ENCODE measurements at regions not wholly inside any gene's neighbourhood (a gene's known extent, or its start where the extent isn't known, plus 50 kb on each side); places are given as distances from the start of the nearest gene placed in this dataset.

DNA sequence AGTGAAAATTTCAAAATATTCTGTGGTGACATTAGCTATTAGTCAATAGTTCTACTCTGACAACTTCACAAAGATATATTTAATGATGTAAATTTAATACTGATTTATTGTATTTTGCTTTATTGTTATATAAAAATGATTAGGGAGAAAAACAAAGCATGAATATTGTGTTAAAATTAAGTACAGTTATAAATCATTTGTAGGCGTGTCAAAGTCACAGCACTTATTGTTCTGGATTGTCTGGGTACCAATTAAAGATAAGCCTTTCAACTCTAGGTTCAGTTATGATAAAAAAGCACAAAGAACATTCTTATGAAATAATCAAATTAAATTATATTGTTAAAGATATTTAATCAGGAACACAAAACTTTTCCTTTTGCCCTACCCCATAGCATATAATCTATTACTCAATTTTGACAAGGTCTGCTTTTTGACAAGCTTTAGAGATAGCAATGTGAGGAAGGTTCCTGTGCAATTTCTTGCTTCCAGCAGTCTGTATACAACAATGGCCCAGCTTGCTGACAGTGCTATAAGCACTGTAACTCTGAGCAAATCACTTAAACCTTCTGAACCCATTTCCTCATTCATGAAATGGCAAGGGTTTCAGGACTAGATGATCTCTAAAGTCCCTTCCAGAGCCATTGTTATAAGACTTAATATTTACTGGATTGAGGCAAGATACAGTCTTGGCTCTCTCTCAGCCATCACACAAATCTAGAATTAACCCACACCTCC, 910.3 kb upstream of the LCORL start:
- no peak for DNase-seq

DNA sequence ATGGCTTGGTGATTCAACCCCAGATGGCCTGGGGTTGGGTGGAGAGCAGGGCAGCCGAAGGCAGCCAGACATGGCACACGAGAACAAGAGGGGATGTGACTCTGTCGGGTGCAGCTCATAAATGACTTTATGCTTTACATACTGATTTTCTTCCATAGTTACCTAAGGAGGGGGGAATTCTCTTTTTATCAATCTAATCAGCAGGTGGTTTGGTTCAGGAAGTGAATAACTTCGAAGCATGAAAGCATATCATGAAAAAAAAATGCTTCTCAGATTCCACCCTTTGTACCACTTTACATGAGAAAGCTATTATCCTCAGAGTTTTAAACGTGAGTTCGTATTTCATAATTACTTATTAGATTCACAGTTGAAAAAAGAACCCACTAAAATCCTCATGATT, 908.9 kb upstream of the LCORL start:
- DNase-seq: no peak

DNA sequence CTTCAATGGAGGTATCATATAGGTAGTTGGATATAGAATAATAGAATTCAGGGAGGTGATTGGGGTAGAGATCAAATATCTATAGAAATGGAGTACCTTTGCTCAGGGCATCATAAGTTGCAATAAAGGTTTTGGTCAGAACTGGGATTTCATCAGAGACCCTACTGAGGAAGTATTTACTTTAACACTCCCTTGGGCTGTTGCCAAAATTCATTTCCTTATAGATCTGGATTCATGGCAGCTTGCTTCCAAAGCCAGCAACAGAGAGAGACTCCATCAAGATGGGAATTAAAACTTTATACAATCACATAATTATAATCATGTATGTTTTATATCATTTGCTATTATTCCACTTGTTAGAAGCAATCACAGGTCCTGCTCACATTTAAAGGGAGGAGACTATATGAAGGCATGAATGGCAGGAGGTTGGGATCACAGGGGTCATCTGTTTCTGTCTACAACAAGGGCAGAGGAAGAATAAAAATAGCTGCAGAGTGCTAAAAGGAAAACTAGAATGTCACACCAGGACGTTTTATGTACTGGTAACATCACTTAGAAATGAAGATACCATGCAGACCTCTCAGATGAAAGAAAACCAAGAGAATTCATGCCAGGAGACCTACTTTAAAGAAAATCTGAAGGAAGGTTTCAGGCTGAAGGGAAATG, 902.1 kb upstream of the LCORL start:
- DNase-seq: no peak

DNA sequence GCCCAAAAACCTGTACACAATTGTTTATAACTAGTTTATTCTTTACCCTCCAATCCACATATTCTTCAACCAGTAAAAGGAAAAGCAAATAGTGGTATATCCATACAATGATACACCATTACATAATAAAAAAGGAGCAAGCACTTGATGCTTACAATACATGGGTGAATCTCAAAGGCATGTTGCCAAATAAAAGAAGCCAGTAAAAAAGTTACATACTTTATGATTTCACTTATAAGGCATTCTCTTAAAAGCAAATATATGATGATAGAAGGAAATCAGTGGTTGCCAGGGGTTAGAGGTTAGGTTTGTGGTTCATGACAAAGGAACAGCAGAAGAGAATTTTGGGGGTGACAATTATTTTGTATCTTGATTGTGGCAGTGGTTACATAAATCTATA, 896.1 kb upstream of the LCORL start:
- no peak for DNase-seq

DNA sequence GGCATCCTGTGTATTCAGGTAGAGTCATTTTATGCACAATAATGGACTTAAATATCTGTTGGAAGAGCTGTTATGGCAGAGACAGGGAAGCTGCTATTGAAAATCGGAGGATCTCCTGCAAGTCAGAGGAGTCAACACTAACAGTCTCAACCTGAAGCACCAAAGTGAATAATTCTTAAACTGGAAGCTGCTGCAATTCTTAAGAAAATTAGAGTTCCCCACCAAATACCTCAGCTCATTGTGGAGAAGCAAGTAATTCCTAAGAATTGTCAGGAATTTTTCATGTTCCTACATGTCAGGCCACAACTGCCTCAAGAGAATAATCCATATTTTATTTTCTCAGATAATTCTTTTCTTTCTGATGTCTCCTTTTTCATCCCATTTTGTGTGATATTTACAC, 892.6 kb upstream of the LCORL start:
- DNase-seq: no peak

DNA sequence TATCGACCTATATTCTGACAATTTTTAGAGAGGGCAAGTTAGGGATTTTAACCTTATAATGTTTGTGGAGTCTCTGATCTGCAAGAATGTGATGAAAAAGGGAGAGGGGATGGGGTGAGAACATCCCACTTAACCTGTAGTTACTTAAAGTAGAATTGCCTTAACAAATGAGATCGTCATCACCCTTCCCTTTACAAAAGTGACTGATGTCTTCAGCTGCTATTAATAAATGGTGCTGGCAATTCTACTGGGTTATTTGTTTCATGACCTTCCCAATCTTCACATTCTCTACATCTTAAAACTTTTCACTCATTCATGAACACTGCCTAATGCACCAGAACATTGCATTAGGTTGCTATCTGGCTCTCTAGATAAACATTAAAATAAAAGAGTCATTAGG, 873.4 kb upstream of the LCORL start:
- DNase-seq: no peak

DNA sequence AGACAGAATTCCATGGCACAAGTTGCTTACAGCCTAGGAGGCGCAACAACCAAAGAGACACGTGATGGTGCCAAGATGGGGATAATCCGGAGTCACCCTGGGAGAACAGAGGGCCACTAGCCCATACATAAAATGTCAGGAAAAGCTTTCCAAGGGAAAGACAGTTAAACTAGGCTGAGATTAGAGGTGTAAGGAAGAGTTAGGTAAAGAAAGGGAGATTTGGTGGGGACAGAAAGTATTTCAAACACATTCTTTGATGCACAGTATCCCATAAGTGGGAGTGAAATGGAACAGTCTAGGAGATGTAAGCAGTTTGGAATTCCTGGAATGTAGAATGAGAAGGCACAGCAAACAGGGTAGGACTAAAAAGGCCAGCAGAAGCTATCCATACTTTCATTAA, 860.9 kb upstream of the LCORL start:
- DNase-seq: no peak

DNA sequence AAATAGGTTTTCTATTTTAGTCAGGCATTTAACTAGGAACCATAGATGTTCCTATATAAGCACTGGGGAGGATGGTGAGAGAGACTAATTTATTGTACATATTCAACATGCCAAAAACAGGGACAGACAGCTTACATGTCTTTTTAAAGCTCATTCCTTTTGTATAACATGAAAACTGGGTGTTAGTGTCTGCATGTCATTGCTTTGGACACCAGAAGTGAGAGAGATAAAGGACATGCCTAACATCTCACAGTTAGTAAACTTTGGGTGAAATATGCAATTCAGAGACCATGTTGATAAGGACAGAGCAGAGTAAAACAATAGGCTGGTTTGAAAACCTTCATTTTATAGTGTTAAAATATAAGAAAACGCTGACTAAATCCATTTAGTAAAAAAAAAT, 860.0 kb upstream of the LCORL start:
- DNase-seq: no peak

DNA sequence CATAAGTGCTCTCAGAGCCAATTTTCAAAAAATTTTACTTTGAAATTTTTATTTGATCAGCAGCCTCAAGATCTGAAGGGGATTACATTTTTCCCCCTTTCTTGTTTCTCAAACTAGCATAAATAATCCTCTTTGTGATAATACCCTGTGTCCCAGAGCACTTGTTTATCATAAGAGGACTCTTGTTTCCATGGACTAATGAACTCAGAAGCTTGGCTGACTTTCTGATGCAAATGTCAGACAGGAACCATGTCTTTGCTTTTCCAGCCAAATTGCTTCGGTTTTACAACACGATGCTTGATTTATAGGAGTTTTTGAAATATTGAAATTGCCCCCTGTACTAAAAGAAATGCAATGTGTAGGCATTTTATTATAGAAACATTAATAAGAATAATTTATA, 859.3 kb upstream of the LCORL start:
- DNase-seq: no peak

DNA sequence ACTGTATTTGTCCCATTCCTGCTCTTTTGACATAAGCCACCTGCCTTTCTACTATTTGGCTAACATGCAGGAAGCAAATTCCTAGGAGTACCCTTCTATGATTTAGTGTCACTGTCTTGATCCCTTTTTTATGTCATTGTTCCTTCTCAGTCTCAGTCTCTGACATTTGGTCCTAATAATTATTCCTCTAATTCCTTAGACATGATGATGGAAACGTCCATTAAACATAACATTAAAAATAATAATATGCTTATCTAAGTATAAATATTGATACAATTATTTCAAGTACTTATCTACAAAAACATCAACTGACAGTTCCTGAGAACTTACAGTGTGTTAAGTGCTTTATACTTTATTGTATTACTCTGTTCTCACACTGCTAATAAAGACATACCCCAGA, 857.0 kb upstream of the LCORL start:
- DNase-seq: no peak

DNA sequence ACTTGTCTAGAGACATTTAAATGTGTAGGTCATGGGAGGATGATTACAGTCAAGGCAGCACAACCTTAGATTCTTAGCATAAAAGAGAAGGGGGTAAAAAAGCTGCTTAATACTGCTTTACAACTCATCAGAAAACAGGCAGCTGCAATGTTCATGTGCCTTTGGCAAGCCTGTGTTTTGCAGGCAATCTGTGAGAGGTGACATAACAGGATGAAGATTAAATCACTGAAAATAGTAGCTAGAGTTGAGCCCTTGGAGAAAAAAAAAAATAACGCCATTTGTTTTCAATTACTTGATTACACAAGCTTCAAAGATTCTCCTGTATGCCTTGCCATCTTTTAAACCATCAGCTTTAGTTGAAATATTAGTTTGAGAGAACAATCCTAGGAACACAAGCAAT, 847.6 kb upstream of the LCORL start:
- no peak for DNase-seq

DNA sequence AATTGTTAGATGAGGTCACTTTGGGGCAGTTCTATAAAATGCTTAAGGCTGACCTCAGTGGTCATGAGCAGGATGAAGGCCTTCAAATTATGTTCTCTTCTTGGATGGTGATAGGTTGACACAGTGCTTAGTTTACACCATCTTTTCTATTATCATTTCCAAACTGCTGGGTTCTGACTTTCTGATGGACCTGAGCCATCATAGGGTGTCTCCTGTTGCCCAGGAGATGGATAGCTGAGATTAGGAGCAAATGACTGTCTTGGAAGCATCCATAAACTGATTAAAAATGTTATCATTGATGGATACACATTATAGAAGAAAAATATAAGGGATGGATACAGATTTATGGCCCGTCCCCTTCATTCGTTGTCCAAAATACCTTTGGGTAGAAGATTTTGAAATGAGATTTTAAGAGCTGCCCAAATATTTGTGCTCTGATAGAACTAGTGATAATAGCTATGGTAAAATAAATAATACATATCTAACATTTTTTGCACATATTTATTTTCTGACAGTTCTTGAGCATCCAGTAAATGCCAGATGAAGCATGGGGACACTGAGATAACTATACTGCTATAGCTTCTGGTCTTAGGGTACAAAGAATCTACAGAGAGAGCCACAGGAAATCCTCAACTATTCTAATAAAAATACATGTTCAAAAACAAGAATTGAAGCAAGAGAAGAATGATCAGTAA, 839.4 kb upstream of the LCORL start:
- DNase-seq: no peak

DNA sequence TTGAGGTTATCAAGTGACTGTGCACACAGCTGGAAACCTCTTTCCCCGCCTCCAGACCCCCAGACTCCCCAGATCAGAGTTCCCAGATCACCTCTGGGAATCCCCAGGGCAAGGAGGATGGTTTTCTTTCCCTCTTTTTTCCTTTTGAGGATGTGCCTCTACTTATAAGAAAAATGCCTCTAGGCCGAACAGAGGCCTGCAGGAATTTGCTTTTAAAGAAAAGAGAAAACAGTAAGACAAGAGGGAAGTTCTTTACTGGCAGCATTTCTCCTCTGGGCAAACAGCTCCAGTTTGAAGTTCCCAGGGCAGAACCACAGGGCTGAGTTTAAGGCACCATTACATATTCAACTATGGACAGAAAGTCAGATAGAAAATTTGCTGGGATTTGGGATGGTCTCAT, 837.9 kb upstream of the LCORL start:
- no peak for DNase-seq

DNA sequence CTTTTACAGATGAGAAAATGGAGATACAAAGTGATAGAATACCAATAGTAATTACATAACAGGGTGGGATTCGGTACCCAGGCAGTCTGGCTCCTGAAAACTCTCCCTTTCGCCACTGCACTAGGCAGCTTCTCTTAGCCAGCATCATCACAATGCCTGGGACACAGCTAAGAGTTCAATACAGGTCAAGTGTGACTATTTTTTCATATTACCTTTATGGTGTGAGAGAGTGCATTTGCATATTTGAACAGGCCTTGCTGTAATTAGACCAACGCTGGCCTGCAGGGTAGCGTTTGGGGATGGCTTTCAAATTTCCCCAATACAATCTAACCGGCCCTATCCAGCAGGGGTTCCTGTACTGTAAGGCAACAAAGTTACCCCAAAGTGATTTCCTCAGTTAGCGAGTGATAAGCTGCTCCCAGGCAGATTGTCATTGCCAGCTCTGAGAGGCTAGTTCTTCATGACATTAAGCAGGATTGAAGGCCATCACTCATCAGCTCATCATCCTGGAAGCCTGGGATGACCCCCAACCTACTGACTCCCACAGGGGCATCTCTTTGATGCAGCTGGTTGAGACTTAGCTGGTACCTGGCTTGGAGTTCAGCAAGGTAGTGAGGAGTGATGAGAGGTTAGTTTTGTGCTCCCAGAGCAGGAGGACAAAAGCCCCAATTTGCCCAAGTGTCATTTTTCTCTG, 836.8 kb upstream of the LCORL start:
- DNase-seq: no peak

DNA sequence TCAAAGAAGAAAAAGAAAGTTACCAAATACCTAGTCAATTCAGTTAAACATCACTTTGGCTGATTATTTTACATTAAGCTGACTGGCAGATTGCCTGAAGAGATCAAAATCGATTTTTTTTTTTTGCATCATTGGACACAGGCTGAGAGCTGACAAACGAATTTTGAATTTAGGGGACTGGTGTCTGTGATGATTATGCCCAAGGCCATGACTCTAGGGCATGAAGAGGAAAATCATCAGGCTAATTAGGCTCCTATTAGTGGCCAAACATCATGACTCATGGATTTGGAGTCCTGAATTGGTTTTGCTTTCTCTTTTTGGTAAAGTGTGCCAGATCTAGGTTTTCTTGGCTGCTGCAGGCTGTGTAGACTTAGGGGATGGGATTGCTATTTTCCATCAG, 829.3 kb upstream of the LCORL start:
- peak; percentile 79 for DNase-seq

DNA sequence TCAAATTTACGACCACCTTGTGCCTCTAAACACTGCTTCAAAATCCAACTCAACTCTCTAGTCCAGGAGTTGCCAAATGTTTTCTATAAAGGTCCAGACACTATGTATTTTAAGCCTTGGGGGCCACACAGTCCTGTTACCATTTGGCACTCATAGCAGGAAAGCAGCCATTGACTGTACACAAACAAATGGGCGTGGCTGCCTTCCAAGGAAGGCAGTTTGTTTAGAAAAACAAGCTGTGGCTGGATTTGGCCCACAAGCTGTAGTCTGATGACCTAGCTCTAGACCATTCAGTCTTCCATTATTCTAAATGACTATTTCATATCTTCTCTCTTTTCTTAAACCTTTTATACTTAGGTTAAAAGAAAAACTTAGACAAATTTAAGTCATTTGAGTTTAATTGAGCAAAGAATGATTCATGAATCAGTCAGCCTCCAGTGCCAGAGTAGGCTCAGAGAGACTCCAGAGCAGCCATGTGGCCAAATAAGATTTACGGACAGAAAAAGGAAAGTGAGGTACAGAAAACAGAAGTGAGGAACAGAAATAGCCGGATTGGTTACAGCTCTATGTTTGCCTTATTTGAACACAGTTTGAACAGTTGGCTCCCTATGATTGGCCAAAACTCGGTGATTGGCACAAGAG, 825.8 kb upstream of the LCORL start:
- DNase-seq: no peak

DNA sequence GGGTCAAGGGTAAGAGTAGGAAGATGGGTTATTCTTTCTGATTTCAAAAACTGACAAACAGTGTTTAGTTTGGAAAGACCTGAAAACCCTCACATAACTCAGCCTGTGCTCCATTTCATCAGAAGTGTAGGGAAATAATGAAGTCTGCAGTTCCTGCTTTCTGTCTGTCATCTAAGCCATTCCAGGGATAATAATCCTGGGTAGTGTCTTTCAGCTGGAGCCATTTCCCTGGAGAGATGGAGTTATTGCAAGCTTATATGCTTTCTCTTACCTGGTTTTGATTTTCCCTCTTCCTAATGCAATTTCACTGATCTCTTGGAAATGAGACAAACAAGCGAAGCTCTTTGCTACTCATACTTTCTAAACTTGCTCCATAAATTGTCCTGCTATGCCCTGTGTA, 824.8 kb upstream of the LCORL start:
- DNase-seq: no peak

DNA sequence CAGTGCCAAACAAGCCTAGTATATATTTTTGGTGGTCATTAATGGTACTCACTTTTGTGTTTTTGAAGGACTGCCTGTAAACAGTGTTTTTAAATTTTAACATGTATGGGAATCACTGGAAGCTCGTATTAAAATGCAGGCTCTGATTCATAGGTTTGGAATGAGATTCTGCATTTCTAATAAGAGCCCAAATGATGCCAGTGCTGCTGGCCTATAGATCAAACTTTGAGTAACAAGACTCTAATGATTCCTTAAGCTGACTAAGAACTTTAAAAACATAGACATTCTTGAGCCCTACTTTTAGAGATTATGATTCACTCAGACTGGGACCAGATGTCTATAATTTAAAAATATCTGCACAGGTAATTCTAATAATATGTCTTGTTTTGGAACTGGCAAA, 823.2 kb upstream of the LCORL start:
- no peak for DNase-seq

DNA sequence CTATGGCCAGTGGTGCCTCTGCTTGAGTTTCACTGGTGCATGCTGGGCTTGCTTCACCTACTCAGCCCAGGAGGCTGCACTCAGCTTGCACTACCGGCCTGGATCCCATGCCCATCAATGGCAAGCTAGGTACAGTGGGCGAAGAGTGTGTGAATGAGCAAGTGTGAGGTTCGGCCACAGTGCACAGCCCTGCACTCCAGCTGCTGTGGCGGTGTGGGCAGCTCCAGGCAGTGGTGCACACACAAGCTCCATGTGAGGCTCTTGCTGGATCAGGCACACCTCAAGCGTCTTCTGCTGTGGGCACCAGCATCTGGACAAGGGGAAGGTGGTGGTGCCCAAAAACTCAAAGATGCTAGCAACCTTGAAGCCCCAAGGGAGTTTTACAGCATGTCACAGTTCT, 820.9 kb upstream of the LCORL start:
- no peak for DNase-seq

DNA sequence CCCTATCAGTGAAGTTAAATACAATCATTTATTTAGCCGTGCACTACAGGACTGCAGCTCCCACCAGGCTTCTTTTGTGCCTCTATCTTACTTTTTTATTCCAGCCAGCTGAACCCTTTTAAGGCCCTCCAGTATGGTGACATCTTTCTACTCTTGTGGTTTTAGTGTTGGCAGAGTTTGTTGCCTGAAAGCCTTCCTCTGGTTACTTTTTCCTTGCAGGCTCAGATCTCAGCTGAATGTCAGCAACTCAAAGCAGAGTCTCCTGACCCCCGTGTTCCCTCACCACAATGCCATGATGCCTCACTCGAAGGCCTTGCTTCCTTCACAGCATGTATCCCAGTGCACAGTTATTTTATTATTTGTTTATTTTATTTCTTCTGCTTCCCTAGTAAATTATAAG, 818.9 kb upstream of the LCORL start:
- DNase-seq: no peak

DNA sequence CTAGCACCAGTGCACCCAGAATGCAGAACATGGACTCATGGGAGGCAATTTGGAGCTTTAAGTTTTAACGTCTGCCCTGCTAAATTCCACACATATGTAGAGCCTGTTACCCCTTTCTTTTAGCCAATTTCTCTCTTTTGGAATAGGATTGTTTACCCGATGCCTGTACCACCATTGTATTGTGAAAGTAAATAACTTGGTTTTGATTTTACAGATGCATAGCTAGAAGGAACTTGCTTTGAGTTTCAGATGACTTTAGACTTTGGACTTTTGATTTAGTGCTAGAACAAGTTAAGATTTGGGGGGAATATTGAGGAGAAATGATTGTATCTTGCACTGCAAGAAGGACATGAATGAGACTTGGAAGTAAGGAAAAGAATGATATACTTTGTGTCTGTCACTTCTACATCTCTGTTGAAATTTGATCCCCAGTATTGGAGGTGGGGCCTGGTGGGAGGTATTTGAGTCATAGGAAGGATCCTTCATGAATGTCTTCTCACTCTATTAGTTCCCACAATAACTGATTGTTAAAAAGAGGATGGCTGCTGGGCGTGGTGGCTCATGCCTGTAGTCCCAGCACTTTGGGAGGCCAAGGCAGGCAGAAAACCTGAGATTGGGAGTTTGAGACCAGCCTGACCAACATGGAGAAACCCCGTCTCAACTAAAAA, 794.8 kb upstream of the LCORL start:
- no peak for DNase-seq

DNA sequence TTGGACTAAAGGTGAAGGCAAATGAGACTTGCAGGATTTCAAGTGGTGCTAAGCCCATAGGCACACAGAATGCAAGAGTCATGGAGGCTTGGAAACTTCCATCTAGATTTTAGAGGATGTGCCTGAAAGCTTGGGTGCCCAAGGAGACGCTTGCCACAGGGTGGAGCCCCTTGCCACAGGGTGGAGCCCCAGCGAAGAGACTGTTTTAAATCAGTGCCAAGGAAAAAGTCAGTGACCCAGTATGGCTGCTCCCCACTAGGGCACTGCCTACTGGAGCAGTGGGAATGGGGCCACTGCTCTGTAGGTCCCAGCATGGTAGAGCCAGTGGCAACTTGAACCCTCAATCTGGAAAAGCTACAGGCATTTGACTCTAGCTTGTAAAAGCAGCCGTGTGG, 794.2 kb upstream of the LCORL start:
- DNase-seq: no peak

All from NCI-H146 (cell line).